ENCODE measurements at regions not wholly inside any gene's neighbourhood (a gene's known extent, or its start where the extent isn't known, plus 50 kb on each side); places are given as distances from the start of the nearest gene placed in this dataset.

DNA sequence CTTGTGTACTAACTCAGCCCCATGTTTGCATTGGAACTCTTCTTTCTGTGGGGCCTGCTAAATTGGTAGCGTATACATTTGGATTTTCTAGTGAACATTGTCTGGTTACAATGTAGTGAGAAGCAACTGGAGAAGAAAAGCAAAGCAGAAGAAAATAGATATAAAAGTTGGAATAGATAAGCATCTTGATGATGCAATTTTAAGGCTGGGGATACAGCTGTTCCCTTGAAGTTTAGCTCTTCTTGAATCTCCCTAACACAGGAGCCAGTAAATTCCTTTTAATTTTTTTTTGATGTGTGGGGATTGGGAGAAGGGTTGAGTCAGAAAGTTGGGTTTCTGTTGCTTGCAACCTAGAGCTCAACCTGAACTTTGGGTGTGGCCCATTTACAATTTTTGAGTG, 308.1 kb downstream of the STIM2 start:
- H3K27ac ChIP-seq (ENCODE audit: control insufficient read depth, insufficient read depth) = no peak overlapping the region
- no peaks in the 10 kb centered on the region for H3K79me2 ChIP-seq (ENCODE audit: control insufficient read depth, insufficient read depth, low read length)
- RAD21 ChIA-PET (ENCODE audit: unreplicated experiment) = no interaction called here
- H3K4me2 ChIP-seq (ENCODE audit: control insufficient read depth, insufficient read depth) = no peak overlapping the region
- no TSS peak for BruUV-seq (replicated peaks)
- CTCF ChIA-PET = no interaction called here
- H3K27me3 ChIP-seq (replicated peaks in 1 of 2; ENCODE audit: control insufficient read depth in 2 of 2, insufficient read depth in 2 of 2, low read length in 1 of 2) = no peaks in the 10 kb centered on the region
- SMC1A ChIA-PET (ENCODE audit: uncharacterized antibody, unreplicated experiment) = no interaction called here
- H4K20me1 ChIP-seq (ENCODE audit: control insufficient read depth, insufficient read depth) = no peaks in the 10 kb centered on the region
- H3K9ac ChIP-seq (ENCODE audit: control insufficient read depth, insufficient read depth, low read length) = no peak overlapping the region
- H3K36me3 ChIP-seq (ENCODE audit: control insufficient read depth in 2 of 2, insufficient read depth in 2 of 2, low read length in 1 of 2) = no peaks in the 10 kb centered on the region
- FAIRE-seq (no peak), DNase-seq (ENCODE audit: low read depth, low spot score) (no peak), ATAC-seq (no peak)
- TF ChIP-seq GATAD2B (conservative IDR thresholded peaks at IDR 0.05; ENCODE audit: low read depth) (no peak), IRF4 (IDR thresholded peaks at IDR 0.05; ENCODE audit: low read depth, low read length) (no peak), YBX1 (IDR thresholded peaks at IDR 0.05) (no peak), SMARCA5 (IDR thresholded peaks at IDR 0.05) (no peak), RBBP5 (conservative IDR thresholded peaks at IDR 0.05) (no peak), TARDBP (IDR thresholded peaks at IDR 0.05; ENCODE audit: borderline replicate concordance) (no peak), E4F1 (IDR thresholded peaks at IDR 0.05; ENCODE audit: borderline replicate concordance, partially characterized antibody) (no peak), SMAD1 (IDR thresholded peaks at IDR 0.05; ENCODE audit: low read depth, partially characterized antibody) (no peak), JUNB (IDR thresholded peaks at IDR 0.05) (no peak), EP300 (IDR thresholded peaks at IDR 0.05; ENCODE audit: borderline replicate concordance in 1 of 2, control insufficient read depth in 1 of 2, low read depth in 2 of 2, low read length in 2 of 2) (no peak), CBX5 (IDR thresholded peaks at IDR 0.05; ENCODE audit: low read depth) (no peak), IKZF2 (IDR thresholded peaks at IDR 0.05) (no peak), MYC (IDR thresholded peaks at IDR 0.05; ENCODE audit: insufficient read depth, insufficient read length, insufficient replicate concordance, low read length, severe bottlenecking) (no peak), MLLT1 (IDR thresholded peaks at IDR 0.05) (no peak)
- TF ChIP-seq, protein P1, sequence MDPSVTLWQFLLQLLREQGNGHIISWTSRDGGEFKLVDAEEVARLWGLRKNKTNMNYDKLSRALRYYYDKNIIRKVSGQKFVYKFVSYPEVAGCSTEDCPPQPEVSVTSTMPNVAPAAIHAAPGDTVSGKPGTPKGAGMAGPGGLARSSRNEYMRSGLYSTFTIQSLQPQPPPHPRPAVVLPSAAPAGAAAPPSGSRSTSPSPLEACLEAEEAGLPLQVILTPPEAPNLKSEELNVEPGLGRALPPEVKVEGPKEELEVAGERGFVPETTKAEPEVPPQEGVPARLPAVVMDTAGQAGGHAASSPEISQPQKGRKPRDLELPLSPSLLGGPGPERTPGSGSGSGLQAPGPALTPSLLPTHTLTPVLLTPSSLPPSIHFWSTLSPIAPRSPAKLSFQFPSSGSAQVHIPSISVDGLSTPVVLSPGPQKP (IDR thresholded peaks at IDR 0.05; ENCODE audit: low read depth, low read length) = no peak
- H3K4me3 ChIP-seq = no peak overlapping the region
- H3K4me1 ChIP-seq (ENCODE audit: control insufficient read depth, insufficient read depth, low read length) = no peaks in the 10 kb centered on the region
- POLR2A ChIA-PET = no interaction called here
- WGBS (ENCODE audit: insufficient coverage, insufficient replicate concordance, low lambda C conversion rate, missing lambda C conversion rate) = 0% methylated on average over 1 of the region's 1 CpG
- intact Hi-C loops (cut with micrococcal nuclease; ENCODE audit: unreplicated experiment) (no loop called here), in situ Hi-C loops (cut with MboI) (no loop called here)
- no peak overlapping the region for H2AFZ ChIP-seq (ENCODE audit: control insufficient read depth, low read depth, low read length)
- no peaks in the 10 kb centered on the region for H3K9me3 ChIP-seq (replicated peaks; ENCODE audit: control insufficient read depth, insufficient read depth, low read length)

Data from GM12878 (cell line).